HL-60 (cell line): ENCODE measurements at regions not wholly inside any gene's neighbourhood (a gene's known extent, or its start where the extent isn't known, plus 50 kb on each side); places are given as distances from the start of the nearest gene placed in this dataset.

ENCODE experiments used
- DNase-seq, 2 experiments: peaks; one replicate each; pipeline ENCODE4 v3.0.0-alpha.2; 2010 to 2020; ENCODE audit warnings: low read depth in 1 of 2, low spot score in 1 of 2
- H3K27ac ChIP-seq: fragments of 250-450 bp; sonication (Bioruptor Pico); replicated peaks from 2 replicates; pipeline ENCODE4 v1.5.1; 2020; ENCODE audit warnings: mild to moderate bottlenecking, moderate library complexity
- H3K27me3 ChIP-seq: fragments of 250-450 bp; sonication (Bioruptor Pico); 2 replicates; pipeline ENCODE4 v1.5.1; 2021; ENCODE audit warnings: mild to moderate bottlenecking, moderate library complexity; ENCODE audit not compliant: insufficient read depth, poor library complexity, severe bottlenecking
- H3K4me3 ChIP-seq: replicated peaks from 2 replicates; pipeline ENCODE4 v1.5.1; 2011; ENCODE audit warnings: mild to moderate bottlenecking, control low read depth, low read length; ENCODE audit not compliant: insufficient read depth
- GABPA ChIP-seq: IDR thresholded peaks from 2 replicates; pipeline ENCODE4 v1.6.1; 2012; ENCODE audit warnings: low read depth
- POLR2AphosphoS5 ChIP-seq: IDR thresholded peaks from 2 replicates; pipeline ENCODE4 v1.6.1; 2012; ENCODE audit warnings: low read depth
- SPI1 ChIP-seq: IDR thresholded peaks from 2 replicates; pipeline ENCODE4 v1.6.1; 2012; ENCODE audit warnings: low read depth, mild to moderate bottlenecking, borderline replicate concordance
- TF ChIP-seq, protein P1 (sequence below): IDR thresholded peaks from 2 replicates; pipeline ENCODE4 v1.6.1; 2012; ENCODE audit warnings: low read depth; ENCODE audit not compliant: insufficient replicate concordance
- TF ChIP-seq, protein P2 (sequence below): IDR thresholded peaks from one replicate; pipeline ENCODE4 v1.5.1; 2011; ENCODE audit warnings: low read length, control low read depth, inconsistent platforms; ENCODE audit not compliant: insufficient read depth

DNA sequence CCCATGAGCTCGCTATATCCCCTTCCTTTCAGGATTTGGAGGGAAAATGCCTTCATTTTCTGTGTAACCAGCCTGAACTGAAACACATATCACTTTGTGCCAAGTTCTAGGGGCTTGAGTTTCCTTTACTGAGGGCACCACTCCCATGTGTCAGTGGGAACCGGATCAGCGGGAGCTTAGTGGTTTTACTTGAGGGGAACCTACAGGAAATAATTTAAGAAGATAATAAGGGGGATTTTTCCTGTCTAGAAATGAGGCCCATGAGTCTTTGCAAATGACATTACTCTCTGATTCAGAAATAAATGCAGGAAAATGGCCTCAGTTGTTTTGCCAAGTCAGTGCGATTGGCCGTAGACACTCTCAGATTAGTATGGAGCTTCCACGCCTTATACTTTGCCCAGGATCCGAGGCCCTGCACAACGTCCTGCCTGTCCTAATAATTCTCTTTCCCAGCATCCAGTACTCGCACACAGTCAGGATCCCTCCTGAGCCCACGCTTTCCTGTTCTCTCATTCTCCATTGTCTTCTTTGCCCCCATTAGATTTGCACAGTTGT, 86.4 kb upstream of the LYZL1 start:
- no peak overlapping the region for H3K27ac ChIP-seq
- no peak for DNase-seq
- no peaks in the 10 kb centered on the region for H3K27me3 ChIP-seq
- no peak overlapping the region for H3K4me3 ChIP-seq
- TF ChIP-seq, protein P1, sequence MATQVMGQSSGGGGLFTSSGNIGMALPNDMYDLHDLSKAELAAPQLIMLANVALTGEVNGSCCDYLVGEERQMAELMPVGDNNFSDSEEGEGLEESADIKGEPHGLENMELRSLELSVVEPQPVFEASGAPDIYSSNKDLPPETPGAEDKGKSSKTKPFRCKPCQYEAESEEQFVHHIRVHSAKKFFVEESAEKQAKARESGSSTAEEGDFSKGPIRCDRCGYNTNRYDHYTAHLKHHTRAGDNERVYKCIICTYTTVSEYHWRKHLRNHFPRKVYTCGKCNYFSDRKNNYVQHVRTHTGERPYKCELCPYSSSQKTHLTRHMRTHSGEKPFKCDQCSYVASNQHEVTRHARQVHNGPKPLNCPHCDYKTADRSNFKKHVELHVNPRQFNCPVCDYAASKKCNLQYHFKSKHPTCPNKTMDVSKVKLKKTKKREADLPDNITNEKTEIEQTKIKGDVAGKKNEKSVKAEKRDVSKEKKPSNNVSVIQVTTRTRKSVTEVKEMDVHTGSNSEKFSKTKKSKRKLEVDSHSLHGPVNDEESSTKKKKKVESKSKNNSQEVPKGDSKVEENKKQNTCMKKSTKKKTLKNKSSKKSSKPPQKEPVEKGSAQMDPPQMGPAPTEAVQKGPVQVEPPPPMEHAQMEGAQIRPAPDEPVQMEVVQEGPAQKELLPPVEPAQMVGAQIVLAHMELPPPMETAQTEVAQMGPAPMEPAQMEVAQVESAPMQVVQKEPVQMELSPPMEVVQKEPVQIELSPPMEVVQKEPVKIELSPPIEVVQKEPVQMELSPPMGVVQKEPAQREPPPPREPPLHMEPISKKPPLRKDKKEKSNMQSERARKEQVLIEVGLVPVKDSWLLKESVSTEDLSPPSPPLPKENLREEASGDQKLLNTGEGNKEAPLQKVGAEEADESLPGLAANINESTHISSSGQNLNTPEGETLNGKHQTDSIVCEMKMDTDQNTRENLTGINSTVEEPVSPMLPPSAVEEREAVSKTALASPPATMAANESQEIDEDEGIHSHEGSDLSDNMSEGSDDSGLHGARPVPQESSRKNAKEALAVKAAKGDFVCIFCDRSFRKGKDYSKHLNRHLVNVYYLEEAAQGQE = no peak
- TF ChIP-seq, protein P2, sequence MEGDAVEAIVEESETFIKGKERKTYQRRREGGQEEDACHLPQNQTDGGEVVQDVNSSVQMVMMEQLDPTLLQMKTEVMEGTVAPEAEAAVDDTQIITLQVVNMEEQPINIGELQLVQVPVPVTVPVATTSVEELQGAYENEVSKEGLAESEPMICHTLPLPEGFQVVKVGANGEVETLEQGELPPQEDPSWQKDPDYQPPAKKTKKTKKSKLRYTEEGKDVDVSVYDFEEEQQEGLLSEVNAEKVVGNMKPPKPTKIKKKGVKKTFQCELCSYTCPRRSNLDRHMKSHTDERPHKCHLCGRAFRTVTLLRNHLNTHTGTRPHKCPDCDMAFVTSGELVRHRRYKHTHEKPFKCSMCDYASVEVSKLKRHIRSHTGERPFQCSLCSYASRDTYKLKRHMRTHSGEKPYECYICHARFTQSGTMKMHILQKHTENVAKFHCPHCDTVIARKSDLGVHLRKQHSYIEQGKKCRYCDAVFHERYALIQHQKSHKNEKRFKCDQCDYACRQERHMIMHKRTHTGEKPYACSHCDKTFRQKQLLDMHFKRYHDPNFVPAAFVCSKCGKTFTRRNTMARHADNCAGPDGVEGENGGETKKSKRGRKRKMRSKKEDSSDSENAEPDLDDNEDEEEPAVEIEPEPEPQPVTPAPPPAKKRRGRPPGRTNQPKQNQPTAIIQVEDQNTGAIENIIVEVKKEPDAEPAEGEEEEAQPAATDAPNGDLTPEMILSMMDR = no peak
- TF ChIP-seq GABPA = no peak
- TF ChIP-seq POLR2AphosphoS5 = no peak
- TF ChIP-seq SPI1 = no peak

- DNase-seq = no peak
- TF ChIP-seq POLR2AphosphoS5 (no peak), SPI1 (no peak), GABPA (no peak)
- TF ChIP-seq, protein P2 = no peak
- TF ChIP-seq, protein P1 = no peak
- H3K27ac ChIP-seq = no peak overlapping the region
Observed at GRCh38 chr10:29203432-29203831, 85.4 kb upstream of the LYZL1 start.

DNA sequence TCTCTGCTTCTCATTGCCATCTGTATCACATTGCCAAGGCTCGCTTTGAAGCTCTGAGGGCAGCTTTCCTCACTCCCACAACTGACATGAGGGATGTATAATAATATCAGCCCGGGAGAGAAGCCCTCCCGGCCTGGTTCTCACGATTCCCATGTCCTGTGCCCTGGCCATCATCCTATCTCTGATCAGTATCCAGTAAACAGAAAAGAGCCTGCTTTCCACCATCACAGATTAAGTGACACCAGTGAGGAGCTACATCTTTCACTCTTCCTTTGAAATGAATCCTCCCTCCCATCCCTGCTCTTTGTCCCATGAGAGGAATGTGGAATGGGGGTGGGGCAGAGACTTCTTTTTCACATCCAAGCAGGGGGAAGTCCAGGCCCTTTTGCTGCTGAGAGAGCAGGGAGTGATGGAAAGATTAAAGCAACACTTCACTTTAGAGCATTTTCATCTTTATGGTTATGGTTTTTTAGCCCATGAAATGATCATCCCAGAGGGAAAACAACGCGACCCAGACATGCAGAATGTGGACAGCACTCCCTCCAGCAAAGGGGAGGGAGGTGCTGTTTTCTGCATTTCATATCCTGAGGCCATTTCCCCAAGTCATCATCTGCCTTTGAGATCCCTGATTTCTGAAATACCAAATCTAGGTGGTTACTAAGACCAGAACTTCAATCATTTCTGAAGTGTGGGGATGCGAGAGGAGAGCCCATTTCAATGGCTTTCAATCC, 84.6 kb upstream of the LYZL1 start:
- DNase-seq = no peak
- no peak overlapping the region for H3K27ac ChIP-seq
- TF ChIP-seq, protein P2 = no peak
- TF ChIP-seq, protein P1 = no peak
- no peak for TF ChIP-seq POLR2AphosphoS5
- no peak for TF ChIP-seq GABPA
- TF ChIP-seq SPI1 = no peak

More at GRCh38 chr10:29203432-29203831, 85.4 kb upstream of the LYZL1 start:
- Histone ChIP-seq H3K4me3 (no peak overlapping the region), H3K27me3 (no peaks in the 10 kb centered on the region)

More for the DNA sequence above, 84.6 kb upstream of the LYZL1 start:
- Histone ChIP-seq H3K27me3 (no peaks in the 10 kb centered on the region), H3K4me3 (no peak overlapping the region)
